Liver (tissue), 7 donors: ENCODE measurements at regions not wholly inside any gene's neighbourhood (a gene's known extent, or its start where the extent isn't known, plus 50 kb on each side); places are given as distances from the start of the nearest gene placed in this dataset.
"Not testable (repeated sequence)": the region's sequence is repeated elsewhere in the genome, so short reads cannot be mapped to it uniquely, and the experiment has no call there.

Experiments
- DNase-seq: peaks from one replicate; pipeline ENCODE4 v3.0.0-alpha.2; 2017; ENCODE audit warnings: low spot score
- H3K27ac ChIP-seq, 2 donors: one replicate each; pipeline ENCODE4 v1.7.0; 2013; ENCODE audit warnings: inconsistent platforms in 2 of 2, low read length in 2 of 2, control low read depth in 1 of 2, low read depth in 1 of 2, mild to moderate bottlenecking in 1 of 2
- H3K27me3 ChIP-seq, 4 donors: one replicate each; pipeline versions ENCODE4 v1.6.1 to v1.7.0; 2013; ENCODE audit warnings: low read length in 3 of 4, inconsistent platforms in 1 of 4, mild to moderate bottlenecking in 1 of 4, moderate library complexity in 1 of 4; ENCODE audit not compliant: control insufficient read depth in 4 of 4, insufficient read depth in 4 of 4
- H3K36me3 ChIP-seq, 4 donors: one replicate each; pipeline versions ENCODE4 v1.6.1 to v1.7.0; 2013; ENCODE audit warnings: low read length in 3 of 4, mild to moderate bottlenecking in 3 of 4, low read depth in 1 of 4, moderate library complexity in 1 of 4; ENCODE audit not compliant: control insufficient read depth in 4 of 4, insufficient read depth in 3 of 4
- H3K4me1 ChIP-seq, 4 donors: one replicate each; pipeline versions ENCODE4 v1.6.1 to v1.7.0; 2013; ENCODE audit warnings: low read length in 3 of 4, mild to moderate bottlenecking in 3 of 4, moderate library complexity in 1 of 4; ENCODE audit not compliant: control insufficient read depth in 4 of 4, insufficient read depth in 4 of 4
- H3K4me3 ChIP-seq, 3 donors: one replicate each; pipeline versions ENCODE4 v1.6.1 to v1.7.0; 2013; ENCODE audit warnings: low read length in 3 of 3, control low read depth in 1 of 3, low read depth in 1 of 3, mild to moderate bottlenecking in 1 of 3
- H3K9ac ChIP-seq, 2 donors: one replicate each; pipeline ENCODE4 v1.7.0; 2013; ENCODE audit warnings: low read length in 2 of 2, mild to moderate bottlenecking in 2 of 2, moderate library complexity in 2 of 2, control low read depth in 1 of 2, low read depth in 1 of 2
- H3K9me3 ChIP-seq, 4 donors: one replicate each; pipeline versions ENCODE4 v1.6.1 to v1.7.0; 2013; ENCODE audit warnings: low read length in 3 of 4; ENCODE audit not compliant: control insufficient read depth in 4 of 4
- FOXA2 ChIP-seq: IDR thresholded peaks from 2 replicates; pipeline ENCODE4 v1.6.1; 2016; ENCODE audit warnings: antibody characterized with exemption
- HNF4A ChIP-seq, 2 donors: conservative IDR thresholded peaks; 2 replicates each; pipeline ENCODE4 v1.6.1; 2016; ENCODE audit warnings: antibody characterized with exemption in 2 of 2, mild to moderate bottlenecking in 2 of 2
- HNF4G ChIP-seq: IDR thresholded peaks from 2 replicates; pipeline ENCODE4 v1.6.1; 2016; ENCODE audit warnings: antibody characterized with exemption
- JUND ChIP-seq, 2 donors: IDR thresholded peaks; 2 replicates each; pipeline ENCODE4 v1.6.1; 2016; ENCODE audit warnings: antibody characterized with exemption in 2 of 2
- RAD21 ChIP-seq, 2 donors: IDR thresholded peaks; 2 replicates each; pipeline ENCODE4 v1.6.1; 2016; ENCODE audit warnings: antibody characterized with exemption in 2 of 2, mild to moderate bottlenecking in 2 of 2
- RXRA ChIP-seq, 2 donors: IDR thresholded peaks; 2 replicates each; pipeline ENCODE4 v1.6.1; 2017 to 2018; ENCODE audit warnings: antibody characterized with exemption in 2 of 2, mild to moderate bottlenecking in 1 of 2
- SP1 ChIP-seq: IDR thresholded peaks from 2 replicates; pipeline ENCODE4 v1.6.1; 2018; ENCODE audit warnings: antibody characterized with exemption, mild to moderate bottlenecking
- YY1 ChIP-seq: IDR thresholded peaks from 2 replicates; pipeline ENCODE4 v1.6.1; 2016; ENCODE audit warnings: antibody characterized with exemption, mild to moderate bottlenecking
- WGBS: extraction: QIAGEN DNeasy Blood & Tissue Kit; methylation state at CpG from one replicate; pipeline ENCODE4 v1.1.7; 2013; 5-methylcytosine and 5-hydroxymethylcytosine counted together
- TF ChIP-seq, protein P1 (sequence below): IDR thresholded peaks from 2 replicates; pipeline ENCODE4 v1.6.1; 2016; ENCODE audit warnings: antibody characterized with exemption
- TF ChIP-seq, protein P2 (sequence below): IDR thresholded peaks from 2 replicates; pipeline ENCODE4 v1.6.1; 2016; ENCODE audit warnings: antibody characterized with exemption
- TF ChIP-seq, protein P3 (sequence below): IDR thresholded peaks from 2 replicates; pipeline ENCODE4 v1.6.1; 2016; ENCODE audit warnings: antibody characterized with exemption, mild to moderate bottlenecking
- donor health status: healthy.
- donor health status: healthy.
- donor health status: healthy.
- donor health status: healthy.

DNA sequence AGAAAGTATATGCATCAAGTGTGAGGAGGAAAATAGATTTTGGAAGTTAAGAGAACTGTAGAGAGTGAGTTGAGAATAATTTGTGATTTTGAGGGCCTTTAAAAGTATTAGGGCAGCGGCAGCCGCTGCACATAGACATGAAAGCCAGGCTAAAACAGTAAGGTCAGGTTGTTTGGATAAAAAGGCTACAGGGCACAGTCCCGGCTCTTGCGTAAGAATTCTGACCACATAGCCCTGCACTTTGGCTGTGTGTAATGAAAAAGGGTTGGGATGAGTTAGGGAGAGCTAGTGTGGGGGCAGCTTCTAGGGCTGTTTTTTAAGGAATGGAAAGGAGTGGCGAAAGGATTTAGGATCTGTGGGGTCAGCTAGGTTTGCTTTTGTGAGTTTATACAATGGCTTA, 130.8 kb downstream of the CCDC71L start:
- peaks cover 1 to 13% (median 8%) of the 10 kb centered on the region in 4 donors for H3K4me1 ChIP-seq
- H3K27me3 ChIP-seq, H3K4me3 ChIP-seq, H3K9ac ChIP-seq, H3K36me3 ChIP-seq, H3K9me3 ChIP-seq: not testable (repeated sequence)
- WGBS = 37% methylated on average over 5 of the region's 5 CpGs
- TF ChIP-seq FOXA2 = peak; percentile 9
- peak; percentile 43 to 45 for TF ChIP-seq JUND (IDR thresholded peaks at IDR 0.05)
- peak; percentile 68 for TF ChIP-seq HNF4G
- TF ChIP-seq, protein P1, sequence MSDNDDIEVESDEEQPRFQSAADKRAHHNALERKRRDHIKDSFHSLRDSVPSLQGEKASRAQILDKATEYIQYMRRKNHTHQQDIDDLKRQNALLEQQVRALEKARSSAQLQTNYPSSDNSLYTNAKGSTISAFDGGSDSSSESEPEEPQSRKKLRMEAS = peak; percentile 29
- peak; percentile 90 for TF ChIP-seq SP1
- TF ChIP-seq, protein P2, sequence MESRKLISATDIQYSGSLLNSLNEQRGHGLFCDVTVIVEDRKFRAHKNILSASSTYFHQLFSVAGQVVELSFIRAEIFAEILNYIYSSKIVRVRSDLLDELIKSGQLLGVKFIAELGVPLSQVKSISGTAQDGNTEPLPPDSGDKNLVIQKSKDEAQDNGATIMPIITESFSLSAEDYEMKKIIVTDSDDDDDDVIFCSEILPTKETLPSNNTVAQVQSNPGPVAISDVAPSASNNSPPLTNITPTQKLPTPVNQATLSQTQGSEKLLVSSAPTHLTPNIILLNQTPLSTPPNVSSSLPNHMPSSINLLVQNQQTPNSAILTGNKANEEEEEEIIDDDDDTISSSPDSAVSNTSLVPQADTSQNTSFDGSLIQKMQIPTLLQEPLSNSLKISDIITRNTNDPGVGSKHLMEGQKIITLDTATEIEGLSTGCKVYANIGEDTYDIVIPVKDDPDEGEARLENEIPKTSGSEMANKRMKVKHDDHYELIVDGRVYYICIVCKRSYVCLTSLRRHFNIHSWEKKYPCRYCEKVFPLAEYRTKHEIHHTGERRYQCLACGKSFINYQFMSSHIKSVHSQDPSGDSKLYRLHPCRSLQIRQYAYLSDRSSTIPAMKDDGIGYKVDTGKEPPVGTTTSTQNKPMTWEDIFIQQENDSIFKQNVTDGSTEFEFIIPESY = peak; percentile 24
- peak; percentile 66 for TF ChIP-seq YY1
- TF ChIP-seq, protein P3, sequence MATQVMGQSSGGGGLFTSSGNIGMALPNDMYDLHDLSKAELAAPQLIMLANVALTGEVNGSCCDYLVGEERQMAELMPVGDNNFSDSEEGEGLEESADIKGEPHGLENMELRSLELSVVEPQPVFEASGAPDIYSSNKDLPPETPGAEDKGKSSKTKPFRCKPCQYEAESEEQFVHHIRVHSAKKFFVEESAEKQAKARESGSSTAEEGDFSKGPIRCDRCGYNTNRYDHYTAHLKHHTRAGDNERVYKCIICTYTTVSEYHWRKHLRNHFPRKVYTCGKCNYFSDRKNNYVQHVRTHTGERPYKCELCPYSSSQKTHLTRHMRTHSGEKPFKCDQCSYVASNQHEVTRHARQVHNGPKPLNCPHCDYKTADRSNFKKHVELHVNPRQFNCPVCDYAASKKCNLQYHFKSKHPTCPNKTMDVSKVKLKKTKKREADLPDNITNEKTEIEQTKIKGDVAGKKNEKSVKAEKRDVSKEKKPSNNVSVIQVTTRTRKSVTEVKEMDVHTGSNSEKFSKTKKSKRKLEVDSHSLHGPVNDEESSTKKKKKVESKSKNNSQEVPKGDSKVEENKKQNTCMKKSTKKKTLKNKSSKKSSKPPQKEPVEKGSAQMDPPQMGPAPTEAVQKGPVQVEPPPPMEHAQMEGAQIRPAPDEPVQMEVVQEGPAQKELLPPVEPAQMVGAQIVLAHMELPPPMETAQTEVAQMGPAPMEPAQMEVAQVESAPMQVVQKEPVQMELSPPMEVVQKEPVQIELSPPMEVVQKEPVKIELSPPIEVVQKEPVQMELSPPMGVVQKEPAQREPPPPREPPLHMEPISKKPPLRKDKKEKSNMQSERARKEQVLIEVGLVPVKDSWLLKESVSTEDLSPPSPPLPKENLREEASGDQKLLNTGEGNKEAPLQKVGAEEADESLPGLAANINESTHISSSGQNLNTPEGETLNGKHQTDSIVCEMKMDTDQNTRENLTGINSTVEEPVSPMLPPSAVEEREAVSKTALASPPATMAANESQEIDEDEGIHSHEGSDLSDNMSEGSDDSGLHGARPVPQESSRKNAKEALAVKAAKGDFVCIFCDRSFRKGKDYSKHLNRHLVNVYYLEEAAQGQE = peak; percentile 43
- TF ChIP-seq RAD21 (IDR thresholded peaks at IDR 0.05) = peak; percentile 55 to 65
- TF ChIP-seq RXRA (IDR thresholded peaks at IDR 0.05) = peak; percentile 72 to 78
- peak; percentile 85 to 88 for TF ChIP-seq HNF4A (conservative IDR thresholded peaks at IDR 0.05)
- H3K27ac ChIP-seq = peak overlapping the region; percentile 38 to 54
- peak; percentile 40 for DNase-seq

DNA sequence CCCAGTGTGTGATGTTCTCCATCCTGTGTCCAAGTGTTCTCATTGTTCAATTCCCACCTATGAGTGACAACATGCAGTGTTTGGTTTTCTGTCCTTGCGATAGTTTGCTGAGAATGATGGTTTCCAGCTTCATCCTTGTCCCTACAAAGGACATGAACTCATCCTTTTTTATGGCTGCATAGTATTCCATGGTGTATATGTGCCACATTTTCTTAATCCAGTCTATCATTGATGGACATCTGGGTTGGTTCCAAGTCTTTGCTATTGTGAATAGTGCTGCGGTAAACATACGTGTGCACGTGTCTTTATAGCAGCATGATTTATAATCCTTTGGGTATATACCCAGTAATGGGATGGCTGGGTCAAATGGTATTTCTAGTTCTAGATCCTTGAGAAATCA, 134.3 kb downstream of the CCDC71L start:
- WGBS = 94% methylated on average over 4 of the region's 4 CpGs
- not testable (repeated sequence) for H3K27ac ChIP-seq

DNA sequence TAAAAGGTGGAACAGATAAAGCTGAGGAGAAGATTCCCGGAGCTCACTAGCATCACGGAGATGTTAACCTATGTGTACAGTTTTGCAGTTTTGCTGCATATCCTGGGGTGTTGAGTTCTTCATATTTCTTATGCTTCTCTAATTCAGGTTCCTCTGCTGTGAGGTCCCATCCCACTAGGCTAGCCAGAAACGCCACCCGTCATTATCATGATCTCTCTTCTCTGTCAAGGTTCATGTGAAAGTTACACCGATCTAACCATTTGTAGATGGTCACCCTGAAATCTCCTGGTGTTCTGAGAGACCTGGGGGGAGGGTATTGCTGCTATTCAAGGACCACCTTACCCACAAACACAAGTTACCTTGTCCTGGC, 136.3 kb downstream of the CCDC71L start:
- H3K27ac ChIP-seq = no peak overlapping the region

More for the DNA sequence above, 134.3 kb downstream of the CCDC71L start:
- not testable (repeated sequence) for DNase-seq, H3K36me3 ChIP-seq, H3K27me3 ChIP-seq, H3K9me3 ChIP-seq, H3K9ac ChIP-seq, H3K4me3 ChIP-seq
- H3K4me1 ChIP-seq = peaks cover 1 to 13% (median 8%) of the 10 kb centered on the region in 4 donors

More for the DNA sequence above, 136.3 kb downstream of the CCDC71L start:
- 92% methylated on average over 5 of the region's 5 CpGs for WGBS
- no peak overlapping the region for H3K4me3 ChIP-seq
- H3K36me3 ChIP-seq = no peaks in the 10 kb centered on the region
- no peak for DNase-seq
- no peak for TF ChIP-seq FOXA2
- TF ChIP-seq SP1 = no peak
- H3K4me1 ChIP-seq = peaks cover 0 to 3% (median under 1%) of the 10 kb centered on the region in 4 donors
- H3K27me3 ChIP-seq = no peaks in the 10 kb centered on the region
- no peak overlapping the region for H3K9ac ChIP-seq
- H3K9me3 ChIP-seq = no peaks in the 10 kb centered on the region
